ENCODE measurements at regions not wholly inside any gene's neighbourhood (a gene's known extent, or its start where the extent isn't known, plus 50 kb on each side); places are given as distances from the start of the nearest gene placed in this dataset.

DNA sequence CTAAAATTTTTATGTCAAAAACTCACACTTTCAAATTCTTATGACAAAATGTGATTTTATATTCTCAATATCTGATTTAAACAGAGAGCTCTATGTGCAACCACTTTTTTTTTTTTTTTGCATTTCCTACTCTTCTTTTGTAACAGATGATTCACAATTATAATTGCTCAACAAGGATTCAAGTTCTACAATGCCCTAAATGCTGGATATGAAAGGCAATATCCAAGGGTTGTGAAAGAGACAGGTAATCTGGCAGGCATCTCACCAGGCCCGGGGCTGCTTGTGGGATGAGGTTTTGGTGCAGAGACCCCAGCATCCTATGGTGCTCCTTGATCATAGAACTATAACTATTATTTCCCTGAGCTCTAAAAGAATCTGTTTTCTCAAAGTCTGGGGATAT lies 363.6 kb upstream of the NBEA start:
- Histone ChIP-seq H3K27me3 (no peaks in the 10 kb centered on the region), H3K4me3 (no peak overlapping the region), H3K9me3 (no peaks in the 10 kb centered on the region), H3K36me3 (no peaks in the 10 kb centered on the region), H3K4me1 (no peaks in the 10 kb centered on the region), H3K27ac (no peak overlapping the region)
- no peak for DNase-seq
- ATAC-seq: no peak
- WGBS, 4 donors: 83 to 94% (median 90%) methylated on average over 1 of the region's 1 CpG
- TF ChIP-seq POLR2A (IDR thresholded peaks at IDR 0.05): no peak
- TF ChIP-seq, protein P1, sequence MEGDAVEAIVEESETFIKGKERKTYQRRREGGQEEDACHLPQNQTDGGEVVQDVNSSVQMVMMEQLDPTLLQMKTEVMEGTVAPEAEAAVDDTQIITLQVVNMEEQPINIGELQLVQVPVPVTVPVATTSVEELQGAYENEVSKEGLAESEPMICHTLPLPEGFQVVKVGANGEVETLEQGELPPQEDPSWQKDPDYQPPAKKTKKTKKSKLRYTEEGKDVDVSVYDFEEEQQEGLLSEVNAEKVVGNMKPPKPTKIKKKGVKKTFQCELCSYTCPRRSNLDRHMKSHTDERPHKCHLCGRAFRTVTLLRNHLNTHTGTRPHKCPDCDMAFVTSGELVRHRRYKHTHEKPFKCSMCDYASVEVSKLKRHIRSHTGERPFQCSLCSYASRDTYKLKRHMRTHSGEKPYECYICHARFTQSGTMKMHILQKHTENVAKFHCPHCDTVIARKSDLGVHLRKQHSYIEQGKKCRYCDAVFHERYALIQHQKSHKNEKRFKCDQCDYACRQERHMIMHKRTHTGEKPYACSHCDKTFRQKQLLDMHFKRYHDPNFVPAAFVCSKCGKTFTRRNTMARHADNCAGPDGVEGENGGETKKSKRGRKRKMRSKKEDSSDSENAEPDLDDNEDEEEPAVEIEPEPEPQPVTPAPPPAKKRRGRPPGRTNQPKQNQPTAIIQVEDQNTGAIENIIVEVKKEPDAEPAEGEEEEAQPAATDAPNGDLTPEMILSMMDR (IDR thresholded peaks at IDR 0.05): no peak
- intact Hi-C loops (cut with DNase I): no loop called here

DNA sequence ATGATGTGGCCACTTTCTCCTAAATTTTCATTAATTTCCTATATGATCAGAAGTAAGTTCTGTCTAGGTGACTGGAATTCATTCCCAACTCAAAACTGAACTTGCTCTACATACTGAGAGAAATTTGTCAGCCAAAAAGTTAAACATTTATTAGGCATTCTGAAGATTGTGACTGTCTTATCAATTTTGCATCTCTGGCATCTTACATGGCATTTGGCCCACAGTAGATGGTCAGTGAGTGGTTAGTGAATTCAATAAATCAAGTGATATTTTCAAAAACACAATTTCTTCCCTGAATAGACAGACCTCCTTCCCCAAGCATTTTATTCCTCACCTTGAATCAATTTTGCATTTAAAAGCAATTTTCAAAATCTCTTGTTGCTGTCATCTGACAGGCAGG lies 363.2 kb upstream of the NBEA start:
- Histone ChIP-seq H3K27me3 (no peaks in the 10 kb centered on the region), H3K9me3 (no peaks in the 10 kb centered on the region), H3K4me1 (no peaks in the 10 kb centered on the region), H3K27ac (no peak overlapping the region), H3K4me3 (no peak overlapping the region), H3K36me3 (no peaks in the 10 kb centered on the region)
- intact Hi-C loops (cut with DNase I): no loop called here
- ATAC-seq (no peak), DNase-seq (no peak)
- TF ChIP-seq POLR2A (IDR thresholded peaks at IDR 0.05): no peak
- TF ChIP-seq, protein P1 (IDR thresholded peaks at IDR 0.05): no peak

GRCh38 chr13:34583181-34583580 lies 358.9 kb upstream of the NBEA start:
- TF ChIP-seq, protein P1 (IDR thresholded peaks at IDR 0.05): no peak
- TF ChIP-seq POLR2A (IDR thresholded peaks at IDR 0.05): no peak
- no peaks in the 10 kb centered on the region for H3K9me3 ChIP-seq
- no peaks in the 10 kb centered on the region for H3K36me3 ChIP-seq
- 71 to 86% (median 83%) methylated on average over 1 of the region's 1 CpG for WGBS, 4 donors
- no peak for DNase-seq
- intact Hi-C loops (cut with DNase I): no loop called here
- no peaks in the 10 kb centered on the region for H3K4me1 ChIP-seq
- H3K27me3 ChIP-seq: no peaks in the 10 kb centered on the region
- no peak for ATAC-seq
- no peak overlapping the region for H3K4me3 ChIP-seq
- H3K27ac ChIP-seq: no peak overlapping the region

- no peak for DNase-seq
- intact Hi-C loops (cut with DNase I): no loop called here
- Histone ChIP-seq H3K4me3 (no peak overlapping the region), H3K9me3 (no peaks in the 10 kb centered on the region), H3K27ac (no peak overlapping the region), H3K27me3 (no peaks in the 10 kb centered on the region), H3K36me3 (no peaks in the 10 kb centered on the region), H3K4me1 (peaks cover 0 to 13% (median 0%) of the 10 kb centered on the region in 12 donors)
- TF ChIP-seq, protein P1 (IDR thresholded peaks at IDR 0.05): no peak
- no peak for TF ChIP-seq POLR2A (IDR thresholded peaks at IDR 0.05)
- no peak for ATAC-seq
- 61 to 66% (median 63%) methylated on average over 3 of the region's 3 CpGs for WGBS, 4 donors
These were observed 354.5 kb upstream of the NBEA start for GRCh38 chr13:34587576-34587975.

All from heart left ventricle (tissue), 16 donors.